ENCODE measurements at regions not wholly inside any gene's neighbourhood (a gene's known extent, or its start where the extent isn't known, plus 50 kb on each side); places are given as distances from the start of the nearest gene placed in this dataset.

- DNase-seq = no peak
- ATAC-seq = no peak
- WGBS = 92% methylated on average over 11 of the region's 11 CpGs
- no peak overlapping the region for H3K27ac ChIP-seq (ENCODE audit: low read length)
- H3K4me3 ChIP-seq (ENCODE audit: low read length) = no peak overlapping the region
- H3K9me3 ChIP-seq (ENCODE audit: control insufficient read depth, low read length) = no peaks in the 10 kb centered on the region
- no peaks in the 10 kb centered on the region for H3K4me1 ChIP-seq (ENCODE audit: control insufficient read depth, insufficient read depth, low read length)
- intact Hi-C loops (cut with DNase I) = no loop called here
- no peaks in the 10 kb centered on the region for H3K27me3 ChIP-seq (ENCODE audit: control insufficient read depth, insufficient read depth)
Measured at GRCh38 chr17:52828621-52829020, 670.1 kb upstream of the CA10 start.

- ATAC-seq (no peak), DNase-seq (no peak)
- no peak overlapping the region for H3K4me3 ChIP-seq (ENCODE audit: low read length)
- 75% methylated on average over 8 of the region's 8 CpGs for WGBS
- H3K27ac ChIP-seq (ENCODE audit: low read length) = no peak overlapping the region
- H3K9me3 ChIP-seq (ENCODE audit: control insufficient read depth, low read length) = no peaks in the 10 kb centered on the region
- H3K4me1 ChIP-seq (ENCODE audit: control insufficient read depth, insufficient read depth, low read length) = no peaks in the 10 kb centered on the region
- no peaks in the 10 kb centered on the region for H3K27me3 ChIP-seq (ENCODE audit: control insufficient read depth, insufficient read depth)
- intact Hi-C loops (cut with DNase I) = no loop called here
Measured at GRCh38 chr17:52827526-52827925, 669.0 kb upstream of the CA10 start.

GRCh38 chr17:52824542-52824941 is 666.0 kb upstream of the CA10 start:
- no peaks in the 10 kb centered on the region for H3K9me3 ChIP-seq (ENCODE audit: control insufficient read depth, low read length)
- H3K27me3 ChIP-seq (ENCODE audit: control insufficient read depth, insufficient read depth) = no peaks in the 10 kb centered on the region
- peak in 1 of 2 donors; percentile 43 for ATAC-seq
- no peak overlapping the region for H3K27ac ChIP-seq (ENCODE audit: low read length)
- WGBS = 61% methylated on average over 3 of the region's 3 CpGs
- intact Hi-C loops (cut with DNase I) = no loop called here
- no peak for DNase-seq
- no peak overlapping the region for H3K4me3 ChIP-seq (ENCODE audit: low read length)
- H3K4me1 ChIP-seq (ENCODE audit: control insufficient read depth, insufficient read depth, low read length) = no peaks in the 10 kb centered on the region

DNA sequence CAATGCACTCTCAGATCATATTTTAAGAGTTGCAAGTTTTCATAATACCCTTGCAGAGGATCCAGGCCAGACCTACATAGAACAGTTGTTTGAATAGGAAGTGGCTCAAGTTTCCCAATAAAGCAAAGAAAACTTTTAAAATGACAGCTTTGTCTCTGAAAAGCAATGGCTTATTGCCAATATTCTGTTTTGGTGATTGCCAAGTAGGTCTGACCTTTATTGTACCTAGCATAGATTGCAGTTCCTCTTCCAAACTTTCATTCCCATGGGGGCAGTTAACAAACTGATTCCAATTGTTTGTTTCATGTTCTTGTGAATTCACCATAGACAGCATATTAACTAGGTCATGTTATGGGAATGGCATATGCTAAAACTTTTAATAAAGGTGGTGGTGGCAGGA is 664.6 kb upstream of the CA10 start:
- Histone ChIP-seq H3K27me3 (ENCODE audit: control insufficient read depth, insufficient read depth) (no peaks in the 10 kb centered on the region), H3K27ac (ENCODE audit: low read length) (no peak overlapping the region), H3K9me3 (ENCODE audit: control insufficient read depth, low read length) (no peaks in the 10 kb centered on the region), H3K4me3 (ENCODE audit: low read length) (no peak overlapping the region), H3K4me1 (ENCODE audit: control insufficient read depth, insufficient read depth, low read length) (no peaks in the 10 kb centered on the region)
- intact Hi-C loops (cut with DNase I) = no loop called here
- DNase-seq (no peak), ATAC-seq (peak in 1 of 2 donors; percentile 25)

DNA sequence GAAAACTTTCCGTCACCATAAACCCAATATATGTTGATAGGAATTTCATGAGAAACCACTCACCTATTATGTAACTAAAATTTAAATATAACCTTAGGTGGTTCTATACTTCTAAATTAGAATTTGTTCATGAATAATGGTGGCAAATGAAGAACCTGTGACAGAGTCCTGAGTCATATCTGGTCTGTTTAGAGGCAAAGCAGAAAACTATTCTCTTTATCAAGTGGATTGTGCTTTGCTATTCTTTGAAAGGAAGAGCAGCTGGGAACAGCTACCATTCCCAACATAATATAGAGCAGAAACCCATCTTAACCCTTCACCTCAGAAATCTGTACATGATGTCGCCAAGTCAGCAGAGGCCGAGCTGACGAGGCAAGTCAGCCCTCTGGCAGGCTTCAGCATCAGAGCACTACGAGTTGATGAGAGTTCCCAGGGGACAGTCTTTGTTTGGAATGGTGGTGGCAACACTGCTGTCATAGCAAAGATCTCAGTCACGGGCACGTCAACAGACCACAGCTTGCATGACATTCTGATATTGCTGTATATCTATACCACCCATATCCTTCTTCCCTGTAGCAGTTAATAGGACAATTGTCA is 631.9 kb upstream of the CA10 start:
- no peaks in the 10 kb centered on the region for H3K9me3 ChIP-seq (ENCODE audit: control insufficient read depth, low read length)
- no peak overlapping the region for H3K27ac ChIP-seq (ENCODE audit: low read length)
- H3K4me1 ChIP-seq (ENCODE audit: control insufficient read depth, insufficient read depth, low read length) = no peaks in the 10 kb centered on the region
- peak in 1 of 2 donors; percentile 82 for ATAC-seq
- H3K4me3 ChIP-seq (ENCODE audit: low read length) = no peak overlapping the region
- 43% methylated on average over 7 of the region's 7 CpGs for WGBS
- no peak for DNase-seq
- no peaks in the 10 kb centered on the region for H3K27me3 ChIP-seq (ENCODE audit: control insufficient read depth, insufficient read depth)
- intact Hi-C loops (cut with DNase I) = no loop called here

DNA sequence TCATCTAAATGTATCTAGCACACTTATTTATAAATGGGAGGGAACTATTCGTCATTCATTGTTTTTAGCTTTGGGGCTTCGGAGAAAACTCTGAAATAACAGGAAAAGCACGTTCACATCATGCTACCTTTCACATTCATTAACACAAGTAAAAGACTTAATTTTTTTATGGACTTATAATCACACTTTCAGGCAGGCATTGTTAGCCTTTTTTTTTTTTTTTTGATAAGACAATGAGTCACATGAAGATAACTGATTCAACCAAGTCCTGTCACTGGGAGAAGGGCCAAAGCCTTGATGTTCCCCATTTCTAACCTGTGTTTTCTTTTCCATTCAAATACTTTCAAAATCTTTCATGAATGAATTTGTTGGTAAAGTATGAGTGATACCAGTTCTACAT is 631.3 kb upstream of the CA10 start:
- no peak overlapping the region for H3K4me3 ChIP-seq (ENCODE audit: low read length)
- H3K4me1 ChIP-seq (ENCODE audit: control insufficient read depth, insufficient read depth, low read length) = no peaks in the 10 kb centered on the region
- peak in 1 of 2 donors; percentile 86 for ATAC-seq
- H3K9me3 ChIP-seq (ENCODE audit: control insufficient read depth, low read length) = no peaks in the 10 kb centered on the region
- WGBS = 50% methylated on average over 3 of the region's 3 CpGs
- intact Hi-C loops (cut with DNase I) = no loop called here
- no peak overlapping the region for H3K27ac ChIP-seq (ENCODE audit: low read length)
- DNase-seq = no peak
- H3K27me3 ChIP-seq (ENCODE audit: control insufficient read depth, insufficient read depth) = no peaks in the 10 kb centered on the region

GRCh38 chr17:52776234-52776633 is 617.7 kb upstream of the CA10 start:
- DNase-seq = no peak
- WGBS = 53% methylated on average over 4 of the region's 4 CpGs
- no peak overlapping the region for H3K4me3 ChIP-seq (ENCODE audit: low read length)
- no peak for ATAC-seq
- intact Hi-C loops (cut with DNase I) = no loop called here
- H3K4me1 ChIP-seq (ENCODE audit: control insufficient read depth, insufficient read depth, low read length) = no peaks in the 10 kb centered on the region
- H3K27me3 ChIP-seq (ENCODE audit: control insufficient read depth, insufficient read depth) = no peaks in the 10 kb centered on the region
- H3K9me3 ChIP-seq (ENCODE audit: control insufficient read depth, low read length) = no peaks in the 10 kb centered on the region
- no peak overlapping the region for H3K27ac ChIP-seq (ENCODE audit: low read length)

GRCh38 chr17:52762794-52763167 is 604.3 kb upstream of the CA10 start:
- ATAC-seq = no peak
- Histone ChIP-seq H3K4me1 (ENCODE audit: control insufficient read depth, insufficient read depth, low read length) (no peaks in the 10 kb centered on the region), H3K27ac (ENCODE audit: low read length) (no peak overlapping the region), H3K4me3 (ENCODE audit: low read length) (no peak overlapping the region), H3K27me3 (ENCODE audit: control insufficient read depth, insufficient read depth) (no peaks in the 10 kb centered on the region), H3K9me3 (ENCODE audit: control insufficient read depth, low read length) (no peaks in the 10 kb centered on the region)
- no peak for DNase-seq
- intact Hi-C loops (cut with DNase I) = no loop called here
- 93% methylated on average over 1 of the region's 1 CpG for WGBS

- intact Hi-C loops (cut with DNase I) = no loop called here
- Histone ChIP-seq H3K27me3 (ENCODE audit: control insufficient read depth, insufficient read depth) (no peaks in the 10 kb centered on the region), H3K27ac (ENCODE audit: low read length) (no peak overlapping the region), H3K4me3 (ENCODE audit: low read length) (no peak overlapping the region), H3K4me1 (ENCODE audit: control insufficient read depth, insufficient read depth, low read length) (no peaks in the 10 kb centered on the region), H3K9me3 (ENCODE audit: control insufficient read depth, low read length) (no peaks in the 10 kb centered on the region)
- WGBS = 45% methylated on average over 5 of the region's 5 CpGs
- ATAC-seq = peak in 1 of 2 donors; percentile 55
- peak in 2 of 3 donors; percentile 34 to 44 for DNase-seq
Measured at GRCh38 chr17:52762147-52762793, 603.8 kb upstream of the CA10 start.

DNA sequence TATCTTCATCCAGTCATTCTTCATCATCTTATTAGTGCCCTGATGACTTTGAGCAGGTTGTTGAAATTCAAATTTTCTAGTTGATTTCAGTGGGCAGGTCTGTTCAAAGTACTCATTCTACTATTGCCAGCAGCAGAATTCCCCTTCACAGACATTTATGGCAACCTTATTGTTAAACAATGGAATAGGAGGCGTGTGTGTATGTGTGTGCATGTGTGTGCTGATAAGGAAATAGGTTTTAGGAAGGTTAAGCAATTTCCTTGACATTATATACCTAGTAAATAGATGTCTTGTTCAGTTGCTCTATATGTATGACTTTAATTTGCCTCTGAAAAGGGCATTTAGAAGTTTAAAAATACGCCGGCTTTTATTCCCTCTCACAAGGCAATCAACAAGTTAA is 601.4 kb upstream of the CA10 start:
- DNase-seq (no peak), ATAC-seq (no peak)
- no peaks in the 10 kb centered on the region for H3K4me1 ChIP-seq (ENCODE audit: control insufficient read depth, insufficient read depth, low read length)
- no peaks in the 10 kb centered on the region for H3K9me3 ChIP-seq (ENCODE audit: control insufficient read depth, low read length)
- no peak overlapping the region for H3K27ac ChIP-seq (ENCODE audit: low read length)
- H3K4me3 ChIP-seq (ENCODE audit: low read length) = no peak overlapping the region
- intact Hi-C loops (cut with DNase I) = no loop called here
- 85% methylated on average over 3 of the region's 3 CpGs for WGBS
- no peaks in the 10 kb centered on the region for H3K27me3 ChIP-seq (ENCODE audit: control insufficient read depth, insufficient read depth)

DNA sequence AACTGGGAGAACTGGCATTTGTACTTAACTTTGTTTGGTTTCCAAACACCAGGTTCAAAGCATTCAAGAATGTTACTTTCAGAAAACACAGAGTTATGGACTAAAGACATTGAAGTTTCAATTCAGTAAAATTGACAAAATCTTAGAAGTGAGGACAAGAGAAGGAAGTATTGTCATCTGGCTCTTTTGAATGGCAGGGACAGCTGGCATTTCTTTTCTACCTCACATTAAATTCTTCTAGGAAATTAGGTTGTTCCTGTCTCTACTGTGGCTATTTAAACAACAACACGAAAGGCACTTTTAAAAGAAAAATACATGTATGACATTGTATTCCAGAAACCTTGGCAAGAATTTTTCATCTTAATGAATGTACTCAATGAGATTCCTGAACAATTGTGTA is 600.0 kb upstream of the CA10 start:
- Histone ChIP-seq H3K4me1 (ENCODE audit: control insufficient read depth, insufficient read depth, low read length) (no peaks in the 10 kb centered on the region), H3K9me3 (ENCODE audit: control insufficient read depth, low read length) (no peaks in the 10 kb centered on the region), H3K27me3 (ENCODE audit: control insufficient read depth, insufficient read depth) (no peaks in the 10 kb centered on the region), H3K27ac (ENCODE audit: low read length) (no peak overlapping the region), H3K4me3 (ENCODE audit: low read length) (no peak overlapping the region)
- no peak for DNase-seq
- WGBS = 31% methylated on average over 1 of the region's 1 CpG
- no peak for ATAC-seq
- intact Hi-C loops (cut with DNase I) = no loop called here

GRCh38 chr17:52756746-52757145 is 598.2 kb upstream of the CA10 start:
- Histone ChIP-seq H3K27me3 (ENCODE audit: control insufficient read depth, insufficient read depth) (no peaks in the 10 kb centered on the region), H3K4me3 (ENCODE audit: low read length) (no peak overlapping the region), H3K4me1 (ENCODE audit: control insufficient read depth, insufficient read depth, low read length) (no peaks in the 10 kb centered on the region), H3K9me3 (ENCODE audit: control insufficient read depth, low read length) (no peaks in the 10 kb centered on the region), H3K27ac (ENCODE audit: low read length) (no peak overlapping the region)
- ATAC-seq = no peak
- intact Hi-C loops (cut with DNase I) = no loop called here
- DNase-seq = no peak
